PC-9 (cell line): ENCODE measurements at regions not wholly inside any gene's neighbourhood (a gene's known extent, or its start where the extent isn't known, plus 50 kb on each side); places are given as distances from the start of the nearest gene placed in this dataset.

ENCODE experiments used
- EZH2 ChIP-seq: fragments of 200-600 bp; sonication (generic); IDR thresholded peaks from 2 replicates; pipeline ENCODE4 v1.8.0; 2017; ENCODE audit warnings: antibody characterized with exemption, low read depth
- TF ChIP-seq, protein P1 (sequence below): fragments of 200-600 bp; sonication (generic); conservative IDR thresholded peaks from 2 replicates; pipeline ENCODE4 v1.6.1; 2017; ENCODE audit warnings: mixed run types, antibody characterized with exemption, mild to moderate bottlenecking, moderate library complexity

- TF ChIP-seq, protein P1, sequence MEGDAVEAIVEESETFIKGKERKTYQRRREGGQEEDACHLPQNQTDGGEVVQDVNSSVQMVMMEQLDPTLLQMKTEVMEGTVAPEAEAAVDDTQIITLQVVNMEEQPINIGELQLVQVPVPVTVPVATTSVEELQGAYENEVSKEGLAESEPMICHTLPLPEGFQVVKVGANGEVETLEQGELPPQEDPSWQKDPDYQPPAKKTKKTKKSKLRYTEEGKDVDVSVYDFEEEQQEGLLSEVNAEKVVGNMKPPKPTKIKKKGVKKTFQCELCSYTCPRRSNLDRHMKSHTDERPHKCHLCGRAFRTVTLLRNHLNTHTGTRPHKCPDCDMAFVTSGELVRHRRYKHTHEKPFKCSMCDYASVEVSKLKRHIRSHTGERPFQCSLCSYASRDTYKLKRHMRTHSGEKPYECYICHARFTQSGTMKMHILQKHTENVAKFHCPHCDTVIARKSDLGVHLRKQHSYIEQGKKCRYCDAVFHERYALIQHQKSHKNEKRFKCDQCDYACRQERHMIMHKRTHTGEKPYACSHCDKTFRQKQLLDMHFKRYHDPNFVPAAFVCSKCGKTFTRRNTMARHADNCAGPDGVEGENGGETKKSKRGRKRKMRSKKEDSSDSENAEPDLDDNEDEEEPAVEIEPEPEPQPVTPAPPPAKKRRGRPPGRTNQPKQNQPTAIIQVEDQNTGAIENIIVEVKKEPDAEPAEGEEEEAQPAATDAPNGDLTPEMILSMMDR = no peak
- no peak for TF ChIP-seq EZH2
Observed at GRCh38 chr12:22828066-22828465, 203.1 kb downstream of the ETNK1 start.
